Stomach (tissue), 8 donors: ENCODE measurements at regions not wholly inside any gene's neighbourhood (a gene's known extent, or its start where the extent isn't known, plus 50 kb on each side); places are given as distances from the start of the nearest gene placed in this dataset.

ENCODE experiments used
- DNase-seq, 2 donors: peaks; one replicate each; pipeline versions ENCODE4 v3.0.0 to v3.0.0-alpha.2; 2013 to 2019
- H3K27ac ChIP-seq, 5 donors: fragments of 200-600 bp in 4 of 5; sonication (generic) in 4 of 5; one replicate each; pipeline ENCODE4 v1.5.1; 2013 to 2019; ENCODE audit warnings: mild to moderate bottlenecking in 1 of 5, moderate library complexity in 1 of 5
- H3K27me3 ChIP-seq, 3 donors: fragments of 200-600 bp; sonication (generic); one replicate each; pipeline ENCODE4 v1.5.1; 2017 to 2019; ENCODE audit warnings: mixed run types in 1 of 3
- H3K36me3 ChIP-seq, 4 donors: fragments of 200-600 bp; sonication (generic); 1 replicate in 3 of 4; 2 replicates in 1 of 4; pipeline ENCODE4 v1.5.1; 2016 to 2019
- H3K4me1 ChIP-seq, 4 donors: fragments of 200-600 bp; sonication (generic); one replicate each; pipeline ENCODE4 v1.5.1; 2016 to 2019
- H3K4me3 ChIP-seq, 4 donors: fragments of 200-600 bp; sonication (generic) in 3 of 4; one replicate each; pipeline ENCODE4 v1.5.1; 2016 to 2019; ENCODE audit warnings: mild to moderate bottlenecking in 1 of 4
- H3K9me3 ChIP-seq, 4 donors: fragments of 200-600 bp; sonication (generic); one replicate each; pipeline ENCODE4 v1.5.1; 2016 to 2019
- EP300 ChIP-seq: sonication (generic); formaldehyde crosslinking; IDR thresholded peaks from one replicate; pipeline ENCODE4 v1.6.1; 2017; ENCODE audit warnings: antibody characterized with exemption
- POLR2A ChIP-seq, 4 donors: fragments of 450-650 bp; IDR thresholded peaks; one replicate each; pipeline ENCODE4 v1.6.1; 2016; ENCODE audit warnings: antibody characterized with exemption in 4 of 4, control low read depth in 2 of 4, mild to moderate bottlenecking in 1 of 4, moderate library complexity in 1 of 4
- POLR2AphosphoS5 ChIP-seq, 3 donors: sonication (generic); formaldehyde crosslinking; IDR thresholded peaks; one replicate each; pipeline ENCODE4 v1.6.1; 2016; ENCODE audit warnings: antibody characterized with exemption in 3 of 3
- WGBS, 5 donors: extraction: QIAGEN DNeasy Blood & Tissue Kit in 3 of 5; methylation state at CpG; one replicate each; pipeline versions ENCODE4 v1.1.5 to v1.1.7; 2013 to 2018; 5-methylcytosine and 5-hydroxymethylcytosine counted together
- intact Hi-C: fragments of 100-400 bp; cut with DNase I; formaldehyde crosslinking; loops from one replicate; pipeline ENCODE4 v1.15.1; 2023; ENCODE audit warnings: low total_unique reads
- TF ChIP-seq, protein P1 (sequence below), 7 experiments: fragments of 450-650 bp in 4 of 7; fragments of 200-600 bp in 3 of 7; sonication (generic) in 3 of 7; IDR thresholded peaks; one replicate each; pipeline ENCODE4 v1.5.1; 2016 to 2019; ENCODE audit warnings: antibody characterized with exemption in 7 of 7, control low read depth in 2 of 7, mild to moderate bottlenecking in 1 of 7
- donor health status: healthy with polysubstance abuse.
- donor health status: Bipolar disorder and iron deficiency.
- donor health status: healthy.

DNA sequence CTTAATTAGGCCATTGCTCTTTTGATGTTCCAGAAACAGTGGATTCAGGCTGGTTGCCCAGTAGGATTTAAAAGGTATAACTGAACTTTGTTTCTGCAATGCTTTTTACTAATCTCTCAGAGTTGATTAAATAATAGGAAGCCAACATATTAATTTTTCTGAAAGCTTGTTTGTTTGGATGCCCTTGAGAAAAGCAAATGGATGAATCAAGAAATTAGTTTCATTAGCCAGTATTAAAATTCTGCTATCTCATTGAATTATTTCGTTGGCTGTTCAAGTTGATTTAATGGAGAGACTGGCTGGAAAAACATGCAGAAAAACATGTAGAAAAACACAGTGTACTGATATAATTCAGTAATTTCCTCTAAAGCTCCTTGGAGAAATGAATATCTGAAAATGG lies 178.9 kb upstream of the THRB start:
- 37 to 77% (median 61%) methylated on average over 1 of the region's 1 CpG for whole genome bisulfite sequencing, 5 donors
- no peak overlapping the region for H3K27ac ChIP-seq

DNA sequence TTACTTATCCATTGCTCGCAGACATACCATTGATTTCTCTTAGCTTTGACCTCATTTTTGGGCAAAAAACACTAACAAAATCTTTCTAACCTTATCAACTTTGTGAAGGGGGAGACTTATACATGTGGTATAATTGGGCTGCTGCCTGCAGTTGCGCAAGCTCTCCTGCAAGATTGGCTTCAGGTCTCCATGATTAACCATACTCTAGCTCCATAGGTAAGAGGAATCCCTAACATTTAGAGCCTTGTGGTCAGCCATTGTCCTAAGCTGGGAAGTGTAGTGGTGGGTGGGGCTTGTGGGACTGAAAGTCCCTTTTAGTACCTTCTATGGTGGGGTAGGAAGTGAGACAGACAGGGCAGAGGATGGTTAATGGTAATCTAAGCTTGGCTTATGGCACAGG lies 179.6 kb upstream of the THRB start:
- H3K4me1 ChIP-seq, result peaks cover 0 to 11% (median 5%) of the 10 kb centered on the region in 4 donors
- TF ChIP-seq POLR2A (IDR thresholded peaks at IDR 0.05), result no peak
- no peak for TF ChIP-seq EP300
- TF ChIP-seq, protein P1, sequence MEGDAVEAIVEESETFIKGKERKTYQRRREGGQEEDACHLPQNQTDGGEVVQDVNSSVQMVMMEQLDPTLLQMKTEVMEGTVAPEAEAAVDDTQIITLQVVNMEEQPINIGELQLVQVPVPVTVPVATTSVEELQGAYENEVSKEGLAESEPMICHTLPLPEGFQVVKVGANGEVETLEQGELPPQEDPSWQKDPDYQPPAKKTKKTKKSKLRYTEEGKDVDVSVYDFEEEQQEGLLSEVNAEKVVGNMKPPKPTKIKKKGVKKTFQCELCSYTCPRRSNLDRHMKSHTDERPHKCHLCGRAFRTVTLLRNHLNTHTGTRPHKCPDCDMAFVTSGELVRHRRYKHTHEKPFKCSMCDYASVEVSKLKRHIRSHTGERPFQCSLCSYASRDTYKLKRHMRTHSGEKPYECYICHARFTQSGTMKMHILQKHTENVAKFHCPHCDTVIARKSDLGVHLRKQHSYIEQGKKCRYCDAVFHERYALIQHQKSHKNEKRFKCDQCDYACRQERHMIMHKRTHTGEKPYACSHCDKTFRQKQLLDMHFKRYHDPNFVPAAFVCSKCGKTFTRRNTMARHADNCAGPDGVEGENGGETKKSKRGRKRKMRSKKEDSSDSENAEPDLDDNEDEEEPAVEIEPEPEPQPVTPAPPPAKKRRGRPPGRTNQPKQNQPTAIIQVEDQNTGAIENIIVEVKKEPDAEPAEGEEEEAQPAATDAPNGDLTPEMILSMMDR (IDR thresholded peaks at IDR 0.05), result no peak
- no peak for TF ChIP-seq POLR2AphosphoS5 (IDR thresholded peaks at IDR 0.05)
- DNase-seq, result no peak
- no peaks in the 10 kb centered on the region for H3K36me3 ChIP-seq
- intact Hi-C loops, result no loop called here
- WGBS, 5 donors, result 93 to 97% (median 94%) methylated on average over 2 of the region's 2 CpGs
- no peak overlapping the region for H3K27ac ChIP-seq
- H3K9me3 ChIP-seq, result no peaks in the 10 kb centered on the region
- no peaks in the 10 kb centered on the region for H3K27me3 ChIP-seq
- no peak overlapping the region for H3K4me3 ChIP-seq

More for the DNA sequence above, 178.9 kb upstream of the THRB start:
- Histone ChIP-seq H3K36me3 (no peaks in the 10 kb centered on the region), H3K9me3 (no peaks in the 10 kb centered on the region), H3K4me1 (peaks cover 0 to 11% (median 5%) of the 10 kb centered on the region in 4 donors), H3K27me3 (no peaks in the 10 kb centered on the region), H3K4me3 (no peak overlapping the region)
- no peak for DNase-seq
- TF ChIP-seq EP300 (no peak), POLR2A (IDR thresholded peaks at IDR 0.05) (no peak), POLR2AphosphoS5 (IDR thresholded peaks at IDR 0.05) (no peak)
- intact Hi-C loops, result no loop called here

DNA sequence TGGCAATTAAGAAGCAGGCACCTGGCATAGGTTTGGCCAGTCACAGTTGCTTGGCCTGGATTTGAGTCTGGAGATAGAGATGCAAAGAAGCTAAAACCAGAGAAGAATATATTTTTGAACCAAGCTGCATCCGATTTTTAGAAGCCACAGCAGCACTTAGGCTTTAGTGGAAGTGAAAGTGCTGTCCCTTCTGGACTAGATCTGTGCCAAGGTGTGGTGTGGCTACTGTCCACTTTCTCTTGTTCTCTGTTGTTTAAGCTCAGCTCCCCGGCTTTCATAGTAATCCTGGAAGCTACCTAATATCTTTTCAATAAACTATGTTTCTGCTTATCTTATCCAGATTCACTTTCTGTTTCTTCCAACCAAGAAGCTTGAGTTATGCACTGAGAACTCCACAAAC lies 183.4 kb upstream of the THRB start:
- Histone ChIP-seq H3K4me3 (no peak overlapping the region), H3K27me3 (no peaks in the 10 kb centered on the region), H3K36me3 (no peaks in the 10 kb centered on the region), H3K27ac (peak overlapping the region in 2 of 5 donors; percentile 43 to 53), H3K4me1 (peaks cover 0 to 13% (median 6%) of the 10 kb centered on the region in 4 donors), H3K9me3 (no peaks in the 10 kb centered on the region)
- no peak for DNase-seq
- WGBS, 5 donors, result 25 to 42% (median 38%) methylated on average over 2 of the region's 2 CpGs
- TF ChIP-seq POLR2AphosphoS5 (IDR thresholded peaks at IDR 0.05) (no peak), POLR2A (IDR thresholded peaks at IDR 0.05) (no peak), EP300 (no peak)
- TF ChIP-seq, protein P1 (IDR thresholded peaks at IDR 0.05), result no peak
- intact Hi-C loops, result no loop called here

DNA sequence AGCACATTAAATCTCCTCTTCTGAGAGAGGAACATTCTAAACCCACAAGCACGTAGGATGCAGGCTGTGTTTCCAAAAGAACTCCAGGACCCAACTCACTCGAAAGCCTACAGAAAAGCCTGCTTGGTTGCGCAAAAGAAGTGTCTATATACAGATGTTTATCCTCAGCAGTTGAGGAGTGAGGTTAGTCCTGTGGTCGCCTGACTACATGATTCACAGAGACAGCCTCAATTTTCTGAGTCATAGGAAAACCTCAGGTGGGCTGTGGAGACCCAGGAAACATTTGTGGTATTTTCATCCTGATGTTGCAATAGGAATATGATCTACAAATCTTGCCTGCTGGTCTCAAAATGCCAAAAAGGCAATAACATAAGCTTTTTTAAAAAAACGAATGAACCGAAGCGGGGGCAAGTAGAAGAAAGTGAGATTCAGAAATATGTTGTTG lies 183.8 kb upstream of the THRB start:
- H3K27ac ChIP-seq, result peak overlapping the region in 2 of 5 donors; percentile 43 to 53
- peaks cover 0 to 17% (median 10%) of the 10 kb centered on the region in 4 donors for H3K4me1 ChIP-seq
- H3K9me3 ChIP-seq, result no peaks in the 10 kb centered on the region
- DNase-seq, result no peak
- TF ChIP-seq, protein P1 (IDR thresholded peaks at IDR 0.05), result no peak
- peak in 1 of 3 donors; percentile 27 for TF ChIP-seq POLR2AphosphoS5 (IDR thresholded peaks at IDR 0.05)
- WGBS, 5 donors, result 58 to 75% (median 70%) methylated on average over 7 of the region's 7 CpGs
- H3K36me3 ChIP-seq, result no peaks in the 10 kb centered on the region
- no peak overlapping the region for H3K4me3 ChIP-seq
- no peaks in the 10 kb centered on the region for H3K27me3 ChIP-seq
- intact Hi-C loops, result no loop called here

DNA sequence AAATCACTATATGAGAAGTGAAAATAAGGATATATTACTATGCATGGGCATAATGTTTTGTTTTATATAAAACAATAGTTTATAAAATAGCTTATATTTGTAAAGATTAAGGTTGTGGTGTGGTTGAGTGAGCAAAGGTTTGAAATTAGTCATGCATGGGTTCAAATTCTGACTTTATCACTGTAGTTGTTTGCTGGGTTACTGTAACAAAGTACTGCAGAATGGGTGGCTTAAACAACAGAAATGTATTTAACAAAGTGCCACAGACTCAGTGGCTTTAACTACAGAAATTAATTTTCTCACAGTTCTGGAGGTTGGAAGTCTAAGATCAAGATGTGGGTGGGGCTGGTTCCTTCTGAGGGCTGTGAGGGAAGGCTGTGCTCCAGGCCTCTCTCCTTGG lies 184.8 kb upstream of the THRB start:
- no peak for DNase-seq
- Histone ChIP-seq H3K27me3 (no peaks in the 10 kb centered on the region), H3K27ac (no peak overlapping the region), H3K9me3 (no peaks in the 10 kb centered on the region), H3K4me1 (peaks cover 0 to 21% (median 13%) of the 10 kb centered on the region in 4 donors), H3K36me3 (no peaks in the 10 kb centered on the region), H3K4me3 (no peak overlapping the region)
- intact Hi-C loops, result no loop called here
- TF ChIP-seq POLR2A (IDR thresholded peaks at IDR 0.05) (no peak), POLR2AphosphoS5 (IDR thresholded peaks at IDR 0.05) (no peak), EP300 (no peak)
- TF ChIP-seq, protein P1 (IDR thresholded peaks at IDR 0.05), result no peak
